ENCODE measurements at regions not wholly inside any gene's neighbourhood (a gene's known extent, or its start where the extent isn't known, plus 50 kb on each side); places are given as distances from the start of the nearest gene placed in this dataset.

- DNase-seq: peak; percentile 21
These were observed 101.1 kb upstream of the FRY start for GRCh38 chr13:31930490-31930889.

- peak; percentile 26 for DNase-seq
These were observed 100.6 kb upstream of the FRY start for GRCh38 chr13:31930901-31931522.

- no peak for DNase-seq
These were observed 94.1 kb upstream of the FRY start for GRCh38 chr13:31937436-31937835.

GRCh38 chr13:31940076-31940475 lies 91.5 kb upstream of the FRY start:
- DNase-seq: no peak

- DNase-seq: peak; percentile 87
These were observed 88.0 kb upstream of the FRY start for GRCh38 chr13:31943591-31943990.

GRCh38 chr13:31944262-31945160 lies 87.1 kb upstream of the FRY start:
- DNase-seq: peak; percentile 28

- DNase-seq: peak; percentile 92
These were observed 86.2 kb upstream of the FRY start for GRCh38 chr13:31945202-31945961.

- DNase-seq: no peak
These were observed 85.3 kb upstream of the FRY start for GRCh38 chr13:31946091-31946770.

GRCh38 chr13:31947105-31947504 lies 84.5 kb upstream of the FRY start:
- peak; percentile 49 for DNase-seq

- DNase-seq: no peak
These were observed 84.1 kb upstream of the FRY start for GRCh38 chr13:31947506-31947905.

GRCh38 chr13:31949486-31949885 lies 82.1 kb upstream of the FRY start:
- DNase-seq: no peak

- peak; percentile 5 for DNase-seq
These were observed 81.3 kb upstream of the FRY start for GRCh38 chr13:31950111-31950815.

- DNase-seq: peak; percentile 54
These were observed 80.3 kb upstream of the FRY start for GRCh38 chr13:31951215-31951678.

- DNase-seq: no peak
These were observed 78.8 kb upstream of the FRY start for GRCh38 chr13:31952641-31953380.

GRCh38 chr13:31955101-31955500 lies 76.5 kb upstream of the FRY start:
- no peak for DNase-seq

GRCh38 chr13:31955741-31956140 lies 75.8 kb upstream of the FRY start:
- no peak for DNase-seq

GRCh38 chr13:31956980-31957644 lies 74.5 kb upstream of the FRY start:
- DNase-seq: no peak

- DNase-seq: no peak
These were observed 73.8 kb upstream of the FRY start for GRCh38 chr13:31957772-31958171.

GRCh38 chr13:31962731-31963370 lies 68.7 kb upstream of the FRY start:
- DNase-seq: no peak

- DNase-seq: no peak
These were observed 67.9 kb upstream of the FRY start for GRCh38 chr13:31963631-31964030.

Measured in NCI-H69 (cell line).